Kidney glomerular epithelial cell (primary cell): ENCODE measurements at regions not wholly inside any gene's neighbourhood (a gene's known extent, or its start where the extent isn't known, plus 50 kb on each side); places are given as distances from the start of the nearest gene placed in this dataset.

Source experiments
- DNase-seq: peaks from one replicate; lab custom pipeline; 2025; lab: John Stamatoyannopoulos, UW

GRCh38 chr1:34330061-34330460, 153.4 kb downstream of the C1orf94 start:
- DNase-seq: no peak

DNA sequence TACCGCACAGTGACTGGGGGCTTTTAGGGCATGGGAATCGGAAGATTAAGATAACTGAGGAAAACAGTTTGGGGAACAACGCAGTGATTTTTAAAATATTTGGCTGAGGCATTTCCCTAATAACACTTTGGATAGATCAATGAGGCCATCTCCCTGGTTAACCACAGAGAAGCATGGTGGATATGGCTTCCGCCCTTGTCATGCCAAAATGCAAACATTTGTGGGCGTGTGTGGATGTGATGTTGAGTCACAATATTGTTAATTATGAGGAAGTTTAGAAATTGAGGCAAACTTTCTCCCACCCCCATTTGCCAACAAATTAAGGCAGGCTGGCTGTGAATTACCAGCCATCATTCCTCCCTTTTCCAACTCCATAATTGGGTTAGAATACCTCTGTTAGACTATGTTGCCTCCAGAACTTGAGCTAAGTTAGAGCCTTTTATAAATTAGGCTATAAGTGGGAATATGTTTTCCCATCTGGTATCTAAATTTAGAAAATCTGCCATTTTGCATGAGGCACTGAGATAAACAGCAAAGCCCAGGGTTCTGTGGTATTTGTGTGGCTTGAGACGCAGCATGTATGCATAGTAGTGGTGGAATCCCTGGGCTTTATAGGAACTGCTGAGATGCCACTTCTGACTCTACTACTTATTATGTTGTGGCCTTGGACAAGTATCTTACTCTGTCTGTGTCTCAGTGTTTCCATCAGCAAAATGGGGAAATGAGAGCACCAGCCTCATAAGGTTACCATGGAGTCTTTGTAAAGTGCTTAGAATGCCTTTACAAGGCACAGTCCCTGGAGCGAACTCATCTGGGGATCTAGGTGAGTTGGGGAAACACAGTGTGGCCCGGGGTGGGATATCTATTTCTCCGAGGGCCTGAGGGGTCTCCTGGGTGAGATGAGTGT, 154.6 kb downstream of the C1orf94 start:
- no peak for DNase-seq

DNA sequence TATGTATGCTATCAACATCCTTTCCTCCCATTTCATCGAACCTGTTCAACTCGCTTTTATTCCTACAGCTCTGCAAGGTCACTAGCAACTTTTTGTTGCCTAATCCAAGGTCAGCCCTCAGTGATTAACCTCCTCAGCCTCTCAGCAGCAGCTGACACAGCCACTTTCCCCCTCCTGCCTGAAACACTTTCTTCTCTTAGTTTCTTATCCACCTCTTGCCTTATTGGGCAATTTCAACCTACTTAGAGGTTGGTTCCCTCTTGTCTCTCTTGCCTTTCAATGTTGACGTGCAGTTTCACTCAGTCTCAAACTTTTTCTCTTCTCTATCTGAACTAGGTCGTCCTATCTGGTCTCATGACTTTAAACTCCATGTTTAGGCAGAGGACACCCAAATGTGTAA, 156.3 kb downstream of the C1orf94 start:
- DNase-seq: no peak

GRCh38 chr1:34338871-34339270, 162.2 kb downstream of the C1orf94 start:
- DNase-seq: no peak

DNA sequence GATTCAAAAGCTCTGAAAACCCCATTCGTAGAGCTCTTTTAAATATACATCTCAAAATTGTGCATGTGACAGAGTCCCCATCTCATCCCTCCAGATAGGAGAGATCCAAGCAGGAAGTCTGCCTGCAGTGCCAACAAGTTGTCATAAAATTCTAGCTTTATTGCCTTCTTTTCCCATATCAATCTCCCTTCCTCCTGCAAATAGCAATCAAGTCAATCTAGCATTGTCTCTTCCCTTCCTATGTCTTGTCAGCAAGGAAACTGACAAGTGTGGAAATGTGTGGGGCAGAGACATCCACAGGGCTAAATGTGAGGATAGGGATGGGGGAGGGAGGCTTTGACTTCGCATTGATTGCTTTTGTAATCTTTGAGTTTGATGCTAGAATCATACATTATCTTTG, 165.2 kb downstream of the C1orf94 start:
- no peak for DNase-seq

- DNase-seq: no peak
These were observed 165.6 kb downstream of the C1orf94 start for GRCh38 chr1:34342334-34342733.

GRCh38 chr1:34346128-34346527, 169.4 kb downstream of the C1orf94 start:
- no peak for DNase-seq

GRCh38 chr1:34353409-34353808, 176.7 kb downstream of the C1orf94 start:
- no peak for DNase-seq

GRCh38 chr1:34354367-34354766, 177.7 kb downstream of the C1orf94 start:
- no peak for DNase-seq

DNA sequence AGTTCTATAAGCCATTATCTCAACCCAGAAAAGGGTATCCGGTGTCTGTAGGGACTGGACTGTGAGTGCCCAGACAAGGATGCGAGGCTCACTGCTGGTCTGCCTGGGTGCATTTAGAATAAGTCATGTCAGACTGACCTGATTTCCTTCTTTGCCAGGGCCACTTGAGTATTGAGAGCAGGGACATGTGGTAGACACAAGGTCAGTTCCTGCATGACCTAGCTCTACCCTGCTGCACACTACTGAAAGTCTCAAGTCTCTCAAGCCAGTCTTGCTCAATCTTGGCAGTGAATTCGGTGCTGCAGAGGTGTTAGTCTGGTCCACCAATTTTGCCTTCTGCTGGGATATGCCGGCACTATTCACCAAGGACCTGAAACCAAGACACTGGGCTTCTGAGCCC, 180.1 kb downstream of the C1orf94 start:
- no peak for DNase-seq

GRCh38 chr1:34358636-34359035, 181.9 kb downstream of the C1orf94 start:
- no peak for DNase-seq

DNA sequence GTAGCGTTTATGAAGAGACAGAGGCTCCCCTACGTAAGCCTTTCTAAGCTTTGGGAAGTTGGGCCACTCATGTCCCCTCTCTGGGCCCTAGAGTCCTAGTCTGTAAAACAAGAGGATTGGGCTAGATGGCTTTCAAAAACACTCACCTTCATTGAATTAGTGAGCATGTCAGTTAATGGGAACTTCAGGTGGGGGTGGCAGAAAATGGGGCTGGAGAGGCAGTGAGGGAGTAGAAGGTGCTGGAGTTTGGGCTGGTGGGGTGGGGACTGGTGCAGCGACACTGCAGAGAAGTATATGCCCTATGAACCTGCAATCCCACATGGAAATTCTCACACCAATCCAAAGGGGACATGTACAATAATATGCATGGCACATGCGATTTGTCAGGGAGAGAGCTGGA, 182.7 kb downstream of the C1orf94 start:
- DNase-seq: no peak

DNA sequence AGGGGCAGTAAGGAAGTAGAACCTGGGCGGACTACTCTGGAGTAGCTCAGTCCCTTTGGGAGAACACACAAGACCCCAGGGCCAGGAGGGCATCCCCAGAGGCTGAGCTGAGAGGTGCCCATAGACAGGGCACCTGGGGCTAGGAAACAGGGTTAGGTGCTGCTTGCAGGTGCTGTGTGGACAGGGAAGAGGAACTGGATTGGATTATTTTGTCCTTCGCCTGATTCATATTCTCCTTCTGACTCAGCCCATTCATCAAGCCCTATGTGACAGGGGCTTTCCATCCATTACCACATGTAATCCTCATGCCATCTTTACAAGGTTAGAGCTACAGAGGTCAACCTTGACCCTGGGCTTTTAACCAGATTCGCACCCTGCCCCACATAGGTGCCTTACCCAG, 183.9 kb downstream of the C1orf94 start:
- peak; percentile 22 for DNase-seq

- DNase-seq: no peak
These were observed 184.4 kb downstream of the C1orf94 start for GRCh38 chr1:34361121-34361520.

DNA sequence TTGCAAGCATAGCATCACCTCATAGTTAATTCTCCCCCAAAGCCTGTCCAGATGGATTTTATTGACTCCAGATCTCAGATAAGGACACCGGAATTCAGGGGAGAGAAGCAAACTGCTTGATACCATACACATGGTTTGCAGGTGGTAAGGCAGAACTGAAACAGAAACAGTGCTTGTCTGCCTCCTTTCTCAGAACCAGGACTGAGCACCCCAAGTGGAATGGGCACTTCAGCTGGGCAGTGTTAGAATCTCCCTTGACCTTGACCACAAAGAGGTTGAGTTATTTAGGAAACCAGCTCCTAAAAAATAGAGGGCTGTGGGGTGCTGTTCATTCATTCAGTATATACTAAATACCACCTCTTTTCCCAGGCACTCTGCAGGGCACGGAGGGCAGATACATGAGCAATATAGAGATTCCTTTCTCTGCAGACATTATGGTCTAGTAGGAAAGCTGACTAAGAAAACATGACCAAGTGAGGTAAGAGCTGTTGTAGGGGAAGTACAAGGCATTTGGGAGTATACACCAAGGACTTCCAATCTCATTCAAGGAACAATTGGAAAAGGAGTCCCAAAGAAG, 185.2 kb downstream of the C1orf94 start:
- DNase-seq: no peak

- DNase-seq: no peak
These were observed 186.2 kb downstream of the C1orf94 start for GRCh38 chr1:34362949-34363348.

- DNase-seq: no peak
These were observed 186.7 kb downstream of the C1orf94 start for GRCh38 chr1:34363447-34363846.

DNA sequence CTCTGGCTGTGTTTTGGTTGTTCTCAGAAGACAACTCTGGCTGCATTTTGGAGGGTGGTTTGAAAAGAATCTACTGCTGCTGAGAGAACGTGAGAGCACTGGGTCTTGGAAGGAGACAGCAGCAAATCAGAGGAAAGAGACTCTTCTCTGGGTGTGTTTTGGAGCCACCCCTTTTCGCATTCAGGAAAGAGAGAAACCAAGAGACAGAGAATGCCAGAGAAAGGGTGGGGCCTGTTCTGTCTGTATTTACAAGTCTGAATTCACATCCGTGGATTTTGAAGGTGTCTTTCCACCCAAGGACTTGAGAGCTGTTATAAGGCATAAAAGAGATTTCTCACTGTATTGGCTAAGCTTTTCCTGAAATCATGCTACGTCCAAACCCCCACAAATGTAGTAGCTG, 187.2 kb downstream of the C1orf94 start:
- DNase-seq: no peak

- DNase-seq: no peak
These were observed 187.7 kb downstream of the C1orf94 start for GRCh38 chr1:34364376-34364775.

- no peak for DNase-seq
These were observed 188.6 kb downstream of the C1orf94 start for GRCh38 chr1:34365295-34365694.

- DNase-seq: no peak
These were observed 190.3 kb downstream of the C1orf94 start for GRCh38 chr1:34366875-34367624.

DNA sequence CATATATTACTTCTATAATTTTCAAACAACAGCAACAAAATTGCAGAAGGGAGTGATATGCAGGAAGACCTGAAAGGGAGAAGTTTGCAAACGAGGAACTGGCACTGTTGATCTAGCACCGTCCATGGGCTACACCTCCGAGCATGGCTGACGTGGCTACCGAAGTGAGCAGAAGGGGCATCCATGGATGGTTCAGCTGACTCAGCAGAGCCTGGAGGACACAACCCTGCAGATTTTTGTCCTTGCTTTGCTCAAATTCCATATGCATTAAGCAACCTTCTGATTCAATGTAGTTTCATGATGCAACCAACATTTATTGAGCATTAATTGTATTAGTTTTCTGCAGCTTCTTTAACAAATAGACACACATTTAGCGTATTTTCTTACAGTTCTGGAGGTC, 191.2 kb downstream of the C1orf94 start:
- no peak for DNase-seq
